Astrocyte (in vitro differentiated cells and primary cell): ENCODE measurements at regions not wholly inside any gene's neighbourhood (a gene's known extent, or its start where the extent isn't known, plus 50 kb on each side); places are given as distances from the start of the nearest gene placed in this dataset.

Source experiments
- DNase-seq: peaks from one replicate; pipeline ENCODE4 v3.0.0-alpha.2; 2010; ENCODE audit warnings: low read depth
- FAIRE-seq: peaks from 2 replicates; lab custom pipeline; 2011; peaks lifted over from hg19 to GRCh38; lab: Jason Lieb, UNC
- H2AFZ ChIP-seq: 2 replicates; pipeline ENCODE4 v1.6.0; 2012; ENCODE audit warnings: low read depth, low read length, inconsistent platforms
- H3K27ac ChIP-seq: 2 replicates; pipeline ENCODE4 v1.5.1; 2011; ENCODE audit warnings: low read depth, low read length, inconsistent platforms
- H3K27me3 ChIP-seq: 2 replicates; pipeline ENCODE4 v1.6.0; 2011; ENCODE audit warnings: low read length, inconsistent platforms; ENCODE audit not compliant: insufficient read depth
- H3K36me3 ChIP-seq: 2 replicates; pipeline ENCODE4 v1.5.1; 2011; ENCODE audit warnings: low read length, inconsistent platforms; ENCODE audit not compliant: insufficient read depth
- H3K4me1 ChIP-seq: 2 replicates; pipeline ENCODE4 v1.5.1; 2011; ENCODE audit warnings: low read length, inconsistent platforms; ENCODE audit not compliant: insufficient read depth
- H3K4me2 ChIP-seq: 2 replicates; pipeline ENCODE4 v1.6.0; 2012; ENCODE audit warnings: low read length, inconsistent platforms
- H3K4me3 ChIP-seq: 2 replicates; pipeline ENCODE4 v1.5.1; 2011; ENCODE audit warnings: low read depth, mild to moderate bottlenecking, low read length, inconsistent platforms; ENCODE audit not compliant: insufficient read depth
- H3K79me2 ChIP-seq: 2 replicates; pipeline ENCODE4 v1.6.0; 2012; ENCODE audit warnings: mild to moderate bottlenecking, low read length, inconsistent platforms; ENCODE audit not compliant: insufficient read depth
- H3K9ac ChIP-seq: 2 replicates; pipeline ENCODE4 v1.6.0; 2012; ENCODE audit warnings: mild to moderate bottlenecking, low read length, inconsistent platforms
- H3K9me3 ChIP-seq: 2 replicates; pipeline ENCODE4 v1.5.1; 2012; ENCODE audit warnings: low read depth, mild to moderate bottlenecking, low read length, inconsistent platforms; ENCODE audit not compliant: insufficient read depth
- H4K20me1 ChIP-seq: 2 replicates; pipeline ENCODE4 v1.6.0; 2012; ENCODE audit warnings: low read length, inconsistent platforms; ENCODE audit not compliant: insufficient read depth
- H3K27ac Mint-ChIP-seq: one replicate; pipeline ENCODE4 v1.8.0; 2021; ENCODE audit warnings: mild to moderate bottlenecking, mixed read lengths; ENCODE audit not compliant: unreplicated experiment
- H3K27me3 Mint-ChIP-seq: one replicate; pipeline ENCODE4 v1.8.0; 2021; ENCODE audit warnings: low read depth, mixed read lengths; ENCODE audit not compliant: unreplicated experiment
- H3K36me3 Mint-ChIP-seq: one replicate; pipeline ENCODE4 v1.8.0; 2021; ENCODE audit warnings: low read depth, mixed read lengths; ENCODE audit not compliant: unreplicated experiment
- H3K4me1 Mint-ChIP-seq: one replicate; pipeline ENCODE4 v1.8.0; 2021; ENCODE audit warnings: low read depth, mixed read lengths; ENCODE audit not compliant: unreplicated experiment
- H3K4me3 Mint-ChIP-seq: one replicate; pipeline ENCODE4 v1.8.0; 2021; ENCODE audit warnings: mild to moderate bottlenecking, moderate library complexity, mixed read lengths; ENCODE audit not compliant: unreplicated experiment
- H3K9me3 Mint-ChIP-seq: one replicate; pipeline ENCODE4 v1.8.0; 2021; ENCODE audit warnings: mild to moderate bottlenecking, mixed read lengths; ENCODE audit not compliant: unreplicated experiment
- EZH2 ChIP-seq: IDR thresholded peaks from 2 replicates; pipeline ENCODE4 v1.6.1; 2012; ENCODE audit warnings: mild to moderate bottlenecking, low read length, inconsistent platforms; ENCODE audit not compliant: insufficient read depth
- TF ChIP-seq, protein P1 (sequence below): IDR thresholded peaks from 2 replicates; pipeline ENCODE4 v1.5.1; 2011; ENCODE audit warnings: low read depth, mild to moderate bottlenecking, inconsistent platforms, low read length, moderate library complexity; ENCODE audit not compliant: insufficient read depth

DNA sequence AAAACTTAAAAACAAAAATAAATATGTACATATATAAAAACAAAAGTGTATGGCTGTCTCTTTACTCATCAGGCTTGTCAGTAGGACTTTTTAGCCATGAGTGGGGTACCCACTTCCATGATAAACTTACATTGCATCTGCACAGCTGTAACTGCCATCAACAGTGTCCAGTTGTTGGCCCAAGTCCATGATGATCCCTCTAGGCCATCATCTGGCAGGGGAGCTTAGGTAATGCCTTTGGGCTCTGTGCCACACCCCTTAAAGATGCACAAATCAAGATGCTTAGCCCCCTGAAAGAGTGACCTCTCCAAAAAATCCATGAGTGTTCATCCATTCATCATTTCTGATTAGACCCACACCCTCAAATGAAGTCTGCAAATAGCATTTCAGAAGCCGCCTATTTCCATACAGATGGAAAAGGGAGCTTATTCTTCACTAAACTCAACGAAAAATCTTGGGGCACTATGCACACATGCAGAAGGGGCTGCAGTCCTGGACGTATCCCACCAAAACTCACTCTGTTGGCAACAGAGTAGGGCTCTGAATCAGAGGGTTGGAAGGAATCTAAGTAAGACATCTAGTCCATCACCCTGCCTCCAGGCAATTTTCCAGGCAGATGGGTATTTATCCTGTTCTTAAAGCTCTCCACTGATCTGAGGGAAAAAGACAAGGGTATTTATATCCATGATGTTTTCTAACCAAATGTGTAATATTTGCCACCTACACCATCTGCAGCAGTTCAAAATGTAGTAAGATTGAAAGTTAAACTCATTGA, 691.0 kb downstream of the ZEB2 start:
- no peaks in the 10 kb centered on the region for H3K9me3 Mint-ChIP-seq
- TF ChIP-seq, protein P1, sequence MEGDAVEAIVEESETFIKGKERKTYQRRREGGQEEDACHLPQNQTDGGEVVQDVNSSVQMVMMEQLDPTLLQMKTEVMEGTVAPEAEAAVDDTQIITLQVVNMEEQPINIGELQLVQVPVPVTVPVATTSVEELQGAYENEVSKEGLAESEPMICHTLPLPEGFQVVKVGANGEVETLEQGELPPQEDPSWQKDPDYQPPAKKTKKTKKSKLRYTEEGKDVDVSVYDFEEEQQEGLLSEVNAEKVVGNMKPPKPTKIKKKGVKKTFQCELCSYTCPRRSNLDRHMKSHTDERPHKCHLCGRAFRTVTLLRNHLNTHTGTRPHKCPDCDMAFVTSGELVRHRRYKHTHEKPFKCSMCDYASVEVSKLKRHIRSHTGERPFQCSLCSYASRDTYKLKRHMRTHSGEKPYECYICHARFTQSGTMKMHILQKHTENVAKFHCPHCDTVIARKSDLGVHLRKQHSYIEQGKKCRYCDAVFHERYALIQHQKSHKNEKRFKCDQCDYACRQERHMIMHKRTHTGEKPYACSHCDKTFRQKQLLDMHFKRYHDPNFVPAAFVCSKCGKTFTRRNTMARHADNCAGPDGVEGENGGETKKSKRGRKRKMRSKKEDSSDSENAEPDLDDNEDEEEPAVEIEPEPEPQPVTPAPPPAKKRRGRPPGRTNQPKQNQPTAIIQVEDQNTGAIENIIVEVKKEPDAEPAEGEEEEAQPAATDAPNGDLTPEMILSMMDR, result no peak
- no peak for TF ChIP-seq EZH2
- no peak overlapping the region for H3K4me3 Mint-ChIP-seq
- Histone ChIP-seq H3K4me3 (no peak overlapping the region), H3K27me3 (no peaks in the 10 kb centered on the region), H3K9ac (no peak overlapping the region), H3K27ac (no peak overlapping the region), H4K20me1 (no peaks in the 10 kb centered on the region), H3K36me3 (no peaks in the 10 kb centered on the region), H3K4me2 (no peak overlapping the region), H3K9me3 (no peaks in the 10 kb centered on the region), H3K79me2 (no peaks in the 10 kb centered on the region), H2AFZ (no peak overlapping the region), H3K4me1 (no peaks in the 10 kb centered on the region)
- H3K4me1 Mint-ChIP-seq, result peaks cover 3% of the 10 kb centered on the region
- DNase-seq, result no peak
- H3K36me3 Mint-ChIP-seq, result no peaks in the 10 kb centered on the region
- H3K27me3 Mint-ChIP-seq, result no peaks in the 10 kb centered on the region
- FAIRE-seq, result no peak
- H3K27ac Mint-ChIP-seq, result no peak overlapping the region

DNA sequence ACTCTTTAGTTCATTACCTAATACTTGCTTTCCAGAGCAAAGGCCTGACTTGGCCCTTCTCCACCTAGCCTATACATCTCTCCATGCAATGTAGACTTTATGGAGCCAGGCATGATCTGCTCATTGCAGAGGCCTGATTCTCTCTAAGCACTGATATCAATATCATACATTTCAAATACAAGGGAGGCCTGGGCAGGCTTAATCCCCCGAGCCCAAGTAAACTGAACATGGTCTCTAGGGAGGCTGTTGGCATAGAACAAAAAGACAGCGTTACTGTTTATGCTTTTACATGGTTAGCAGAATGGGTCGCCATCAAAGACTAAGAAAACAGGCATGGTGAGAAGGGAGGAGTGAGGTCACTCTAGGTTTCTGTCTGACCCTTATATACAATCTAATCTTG, 695.1 kb downstream of the ZEB2 start:
- no peaks in the 10 kb centered on the region for H3K4me1 Mint-ChIP-seq

DNA sequence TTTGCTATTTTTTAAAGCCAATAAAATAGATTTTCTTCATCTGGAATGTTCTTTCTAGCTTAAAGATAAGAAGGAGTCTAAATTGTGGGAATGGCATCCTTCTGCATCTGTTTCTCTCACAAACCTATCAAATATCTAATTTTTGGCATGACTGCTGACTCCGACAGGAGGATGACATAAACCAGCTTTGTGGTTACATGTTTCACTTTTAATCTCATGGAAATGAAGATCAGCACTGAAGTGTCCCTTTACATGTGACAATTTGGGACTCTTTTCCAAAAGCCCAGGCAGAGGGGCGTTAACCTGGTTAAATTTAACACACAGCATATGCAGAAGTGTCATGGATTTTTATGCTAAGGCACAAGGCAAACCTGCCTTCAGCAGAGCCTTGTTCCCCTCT, 694.7 kb downstream of the ARHGAP15 start:
- H4K20me1 ChIP-seq, result no peaks in the 10 kb centered on the region
- no peaks in the 10 kb centered on the region for H3K79me2 ChIP-seq
- H3K4me2 ChIP-seq, result no peak overlapping the region
- H3K4me1 ChIP-seq, result no peaks in the 10 kb centered on the region
- FAIRE-seq (no peak), DNase-seq (no peak)
- no peaks in the 10 kb centered on the region for H3K9me3 ChIP-seq
- H3K27ac ChIP-seq, result no peak overlapping the region
- Mint-ChIP-seq H3K27me3 (no peaks in the 10 kb centered on the region), H3K36me3 (no peaks in the 10 kb centered on the region), H3K9me3 (no peaks in the 10 kb centered on the region), H3K4me3 (no peak overlapping the region), H3K4me1 (no peaks in the 10 kb centered on the region), H3K27ac (no peak overlapping the region)
- TF ChIP-seq, protein P1, result no peak
- no peak for TF ChIP-seq EZH2
- no peaks in the 10 kb centered on the region for H3K27me3 ChIP-seq
- H3K4me3 ChIP-seq, result no peak overlapping the region
- H3K9ac ChIP-seq, result no peak overlapping the region
- no peak overlapping the region for H2AFZ ChIP-seq
- no peaks in the 10 kb centered on the region for H3K36me3 ChIP-seq

More for the DNA sequence above, 695.1 kb downstream of the ZEB2 start:
- H3K4me2 ChIP-seq, result no peak overlapping the region
- no peaks in the 10 kb centered on the region for H3K36me3 Mint-ChIP-seq
- no peak overlapping the region for H3K27ac ChIP-seq
- no peaks in the 10 kb centered on the region for H3K27me3 Mint-ChIP-seq
- no peaks in the 10 kb centered on the region for H4K20me1 ChIP-seq
- no peak for FAIRE-seq
- no peak for TF ChIP-seq EZH2
- TF ChIP-seq, protein P1, result no peak
- no peak overlapping the region for H3K9ac ChIP-seq
- H3K27me3 ChIP-seq, result no peaks in the 10 kb centered on the region
- H3K4me3 Mint-ChIP-seq, result no peak overlapping the region
- H3K27ac Mint-ChIP-seq, result no peak overlapping the region
- no peaks in the 10 kb centered on the region for H3K9me3 ChIP-seq
- no peak for DNase-seq
- H3K4me3 ChIP-seq, result no peak overlapping the region
- H3K4me1 ChIP-seq, result no peaks in the 10 kb centered on the region
- H3K79me2 ChIP-seq, result no peaks in the 10 kb centered on the region
- H3K36me3 ChIP-seq, result no peaks in the 10 kb centered on the region
- no peak overlapping the region for H2AFZ ChIP-seq
- H3K9me3 Mint-ChIP-seq, result no peaks in the 10 kb centered on the region
